ENCODE measurements at regions not wholly inside any gene's neighbourhood (a gene's known extent, or its start where the extent isn't known, plus 50 kb on each side); places are given as distances from the start of the nearest gene placed in this dataset.
A peak's percentile ranks its signal among the peaks of the same experiment; 100 is the strongest.

DNA sequence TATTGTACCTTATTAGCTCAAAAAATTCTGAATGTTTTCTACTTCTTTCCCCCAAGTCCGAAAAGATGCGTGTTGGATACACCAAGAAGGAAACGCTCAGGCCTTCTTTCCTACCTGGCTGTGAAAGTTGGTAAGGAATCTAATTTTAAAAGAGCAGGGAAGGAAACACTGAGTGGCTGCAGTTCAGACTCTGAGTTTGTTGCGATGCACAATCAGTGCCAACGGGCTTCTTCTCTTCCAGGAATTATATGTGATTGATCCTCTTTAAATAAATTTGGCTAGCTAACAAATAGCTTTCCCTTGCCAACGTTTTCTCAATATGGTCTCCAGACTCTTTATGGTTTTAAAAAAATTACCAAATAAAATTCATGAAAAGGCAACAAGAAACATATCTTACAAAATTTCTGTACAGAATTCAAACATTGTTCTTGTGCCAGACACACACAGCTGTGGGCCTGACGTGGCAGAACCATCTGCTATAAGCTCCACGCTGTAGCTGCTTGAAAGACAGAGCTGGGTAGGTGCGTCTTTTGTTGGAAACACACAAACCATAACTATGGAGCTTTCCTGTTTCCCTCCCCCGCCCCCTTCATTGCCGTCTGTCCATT, 493.1 kb downstream of the ZNF608 start:
- DNase-seq: no peak

- DNase-seq: no peak
Observed at GRCh38 chr5:124252747-124253146, 493.7 kb downstream of the ZNF608 start.

- DNase-seq: peak; percentile 82
Observed at GRCh38 chr5:124252191-124252638, 494.2 kb downstream of the ZNF608 start.

- DNase-seq: peak; percentile 12
Observed at GRCh38 chr5:124245276-124245675, 501.2 kb downstream of the ZNF608 start.

GRCh38 chr5:124240732-124241131, 505.7 kb downstream of the ZNF608 start:
- no peak for DNase-seq

GRCh38 chr5:124239572-124239971, 506.9 kb downstream of the ZNF608 start:
- peak; percentile 59 for DNase-seq

DNA sequence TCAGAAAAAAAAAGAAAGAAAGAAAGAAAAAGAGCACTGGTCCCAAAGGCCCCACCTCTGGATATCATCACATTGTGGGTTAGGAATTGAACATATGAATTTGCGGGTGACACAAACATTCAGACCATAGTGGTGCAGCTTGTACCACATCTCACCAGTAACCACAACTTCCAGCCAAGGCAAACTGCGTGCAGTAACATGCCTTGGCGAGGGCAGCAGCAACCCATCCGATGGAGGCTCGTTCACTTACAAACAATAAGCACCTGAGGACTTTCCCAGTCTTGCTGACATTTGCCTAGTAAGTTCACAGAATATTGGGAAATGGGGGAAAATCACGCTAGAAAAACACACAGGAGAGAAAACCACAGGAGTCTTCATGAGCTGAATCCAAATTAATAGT, 508.1 kb downstream of the ZNF608 start:
- DNase-seq: no peak

- DNase-seq: no peak
Observed at GRCh38 chr5:124237206-124237695, 509.2 kb downstream of the ZNF608 start.

DNA sequence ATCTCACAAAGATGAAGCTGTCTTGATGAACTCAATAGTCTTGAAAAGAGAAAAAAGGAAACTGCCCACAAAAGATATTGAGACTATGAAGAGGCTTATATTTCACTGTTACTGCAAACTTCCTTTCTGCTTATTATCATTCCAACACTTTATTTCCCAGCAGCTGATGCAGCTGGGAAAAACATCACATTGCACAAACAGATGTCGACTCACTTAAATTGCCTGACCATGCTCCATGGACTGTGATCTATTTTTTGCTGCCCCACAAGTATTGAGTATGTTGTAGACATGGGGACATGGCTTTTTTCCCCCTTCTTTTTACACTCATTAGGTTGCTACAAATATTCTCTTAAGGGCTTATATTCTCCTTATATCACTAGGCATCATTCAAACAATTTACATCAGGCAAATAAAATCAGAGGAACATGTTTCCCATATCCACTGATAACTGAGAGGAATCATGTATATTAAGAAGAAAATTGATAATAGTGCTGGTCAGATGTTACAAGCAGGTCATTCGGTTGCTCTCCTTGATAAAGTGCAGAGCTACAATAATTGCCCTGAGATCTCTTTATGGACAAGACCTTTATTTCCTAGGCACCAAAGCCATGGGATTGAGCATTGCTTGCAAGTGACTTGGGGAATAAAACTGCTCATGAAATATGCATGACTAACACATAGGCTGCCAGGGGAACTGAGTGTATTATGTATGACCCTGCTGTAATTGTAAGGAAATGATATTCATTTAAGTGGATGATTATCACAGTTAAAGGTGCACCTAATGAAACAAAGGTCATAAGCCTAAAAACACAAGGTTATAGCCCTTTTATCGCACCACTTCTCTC, 509.9 kb downstream of the ZNF608 start:
- DNase-seq: no peak

- no peak for DNase-seq
Observed at GRCh38 chr5:124235576-124235975, 510.9 kb downstream of the ZNF608 start.

DNA sequence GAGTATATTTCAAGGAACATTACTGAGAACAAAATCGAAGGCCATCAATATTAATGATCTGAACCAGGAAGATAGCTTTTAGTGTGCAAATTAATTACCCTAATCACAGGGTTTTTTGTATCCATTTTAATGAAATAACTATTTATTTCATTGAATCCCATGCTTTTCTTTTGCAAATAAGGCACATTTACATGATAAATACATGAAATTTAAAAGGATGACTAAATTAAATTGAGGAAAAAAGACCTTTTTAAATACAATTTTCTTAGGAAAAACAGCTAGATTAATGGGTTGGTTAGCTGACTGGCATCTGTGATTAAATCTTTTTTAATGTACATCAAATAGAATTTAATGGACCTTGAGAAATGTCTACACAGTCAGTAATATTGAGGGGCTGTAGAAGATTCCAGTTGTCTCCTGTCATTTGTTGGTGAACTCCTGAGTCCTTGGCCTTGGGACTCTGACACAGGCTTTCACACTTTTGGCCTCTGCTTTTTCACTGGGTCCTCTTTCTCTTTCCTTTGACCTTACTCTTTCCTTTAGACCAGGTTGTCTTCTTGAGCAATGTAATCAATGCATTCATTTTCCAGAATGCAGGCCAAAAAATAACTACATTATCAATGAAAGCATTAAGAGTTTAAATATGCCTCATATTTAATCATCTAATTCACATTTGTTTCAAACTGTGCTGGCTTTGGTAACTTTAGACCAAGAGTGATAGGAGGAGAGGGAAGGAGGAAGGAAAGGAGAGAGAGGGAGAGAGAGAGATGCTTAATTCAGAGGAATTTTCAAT, 511.5 kb downstream of the ZNF608 start:
- no peak for DNase-seq

- DNase-seq: no peak
Observed at GRCh38 chr5:124234022-124234769, 512.2 kb downstream of the ZNF608 start.

DNA sequence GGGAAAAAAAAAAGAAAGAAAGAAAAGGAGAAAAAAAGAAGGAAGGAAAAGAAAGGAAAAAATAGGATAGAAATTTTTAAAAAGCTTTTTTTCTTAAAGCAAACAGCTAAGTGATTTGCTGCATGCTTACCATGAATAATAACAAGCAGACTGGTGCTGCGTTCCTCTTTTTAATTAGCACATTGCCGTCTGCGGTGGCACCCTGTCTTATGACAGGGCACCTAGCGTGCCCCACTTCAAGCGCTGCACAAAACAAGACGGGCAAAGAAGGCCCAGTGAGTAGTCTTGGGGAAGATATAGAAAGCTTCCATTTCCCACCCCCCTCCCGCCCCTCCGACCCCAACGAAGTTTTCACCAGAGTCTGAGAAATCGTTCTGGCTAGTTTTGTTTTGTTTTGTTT, 513.9 kb downstream of the ZNF608 start:
- DNase-seq: no peak

DNA sequence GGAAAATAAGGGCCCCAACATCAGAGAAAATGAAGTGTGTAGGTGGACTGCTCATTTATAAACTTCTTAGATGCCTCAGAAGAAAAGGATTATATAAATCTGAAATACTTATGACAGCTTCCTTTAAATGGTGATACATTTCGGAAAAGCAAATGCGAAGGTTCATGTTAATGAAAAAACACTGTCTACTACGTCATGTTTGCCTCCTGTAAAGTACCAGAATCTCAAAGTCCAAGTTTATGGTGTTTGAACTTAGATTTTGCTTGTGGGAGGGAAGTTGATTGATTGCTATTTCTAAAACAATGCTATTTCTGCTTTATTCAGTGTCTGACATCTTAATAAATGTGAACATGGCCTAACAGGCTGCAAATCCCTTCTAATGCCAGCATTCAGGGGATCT, 514.6 kb downstream of the ZNF608 start:
- no peak for DNase-seq

- DNase-seq: no peak
Observed at GRCh38 chr5:124231230-124231629, 515.2 kb downstream of the ZNF608 start.

GRCh38 chr5:124230456-124230855, 516.0 kb downstream of the ZNF608 start:
- DNase-seq: no peak

GRCh38 chr5:124229352-124229751, 517.1 kb downstream of the ZNF608 start:
- no peak for DNase-seq

DNA sequence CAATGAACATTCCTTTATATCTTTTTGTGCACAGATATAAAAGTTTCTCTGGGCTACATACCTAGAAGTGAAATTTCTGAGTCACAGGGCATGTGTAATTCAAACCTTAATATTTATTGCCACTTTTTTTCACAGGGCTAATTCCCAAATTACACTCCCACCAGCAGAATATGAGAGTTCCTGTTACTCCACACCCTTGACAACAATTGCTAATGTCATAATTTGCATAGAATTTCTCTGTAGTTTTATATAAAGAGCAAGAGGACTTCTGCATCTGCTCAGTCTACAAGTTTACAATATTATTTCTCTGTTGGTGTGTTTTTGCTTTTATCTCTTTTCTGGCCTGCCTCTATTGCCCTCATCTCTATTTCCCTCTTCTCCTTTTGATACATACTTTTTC, 518.5 kb downstream of the ZNF608 start:
- DNase-seq: no peak

DNA sequence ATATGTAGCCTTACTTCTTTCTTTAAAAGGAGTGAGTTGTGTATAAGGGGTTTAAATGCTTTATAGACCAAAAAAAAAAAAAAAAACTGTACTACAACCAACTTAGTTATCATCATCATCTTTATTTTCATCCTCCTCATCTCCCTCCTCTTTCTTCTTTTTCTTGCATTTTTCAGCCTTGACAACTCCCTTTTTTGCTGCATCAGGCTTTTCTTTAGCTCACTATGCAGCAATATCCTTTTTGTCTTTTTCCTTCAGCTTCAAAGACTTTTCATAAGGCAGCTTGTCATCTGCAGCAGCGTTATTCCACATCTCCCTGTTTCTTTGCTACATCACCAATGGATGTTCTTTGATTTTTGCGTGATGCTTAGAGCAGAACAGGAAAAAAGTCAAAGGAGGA, 526.0 kb downstream of the ZNF608 start:
- no peak for DNase-seq

DNA sequence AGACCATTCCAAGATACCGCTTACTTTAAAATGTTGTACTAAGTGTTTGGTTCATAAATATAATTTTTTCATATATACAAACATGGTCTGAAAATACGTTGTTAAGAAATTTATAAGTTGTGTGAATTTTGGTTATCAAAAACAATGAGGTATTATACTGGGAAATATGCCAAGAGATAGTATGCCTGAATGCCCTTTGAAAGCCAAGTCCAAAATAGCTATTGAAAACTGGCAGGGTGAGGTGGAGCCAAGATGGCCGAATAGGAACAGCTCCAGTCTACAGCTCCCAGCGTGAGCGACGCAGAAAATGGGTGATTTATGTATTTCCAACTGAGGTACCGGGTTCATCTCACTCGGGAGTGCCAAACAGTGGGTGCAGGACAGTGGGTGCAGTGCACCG, 533.5 kb downstream of the ZNF608 start:
- DNase-seq: peak; percentile 9

DNA sequence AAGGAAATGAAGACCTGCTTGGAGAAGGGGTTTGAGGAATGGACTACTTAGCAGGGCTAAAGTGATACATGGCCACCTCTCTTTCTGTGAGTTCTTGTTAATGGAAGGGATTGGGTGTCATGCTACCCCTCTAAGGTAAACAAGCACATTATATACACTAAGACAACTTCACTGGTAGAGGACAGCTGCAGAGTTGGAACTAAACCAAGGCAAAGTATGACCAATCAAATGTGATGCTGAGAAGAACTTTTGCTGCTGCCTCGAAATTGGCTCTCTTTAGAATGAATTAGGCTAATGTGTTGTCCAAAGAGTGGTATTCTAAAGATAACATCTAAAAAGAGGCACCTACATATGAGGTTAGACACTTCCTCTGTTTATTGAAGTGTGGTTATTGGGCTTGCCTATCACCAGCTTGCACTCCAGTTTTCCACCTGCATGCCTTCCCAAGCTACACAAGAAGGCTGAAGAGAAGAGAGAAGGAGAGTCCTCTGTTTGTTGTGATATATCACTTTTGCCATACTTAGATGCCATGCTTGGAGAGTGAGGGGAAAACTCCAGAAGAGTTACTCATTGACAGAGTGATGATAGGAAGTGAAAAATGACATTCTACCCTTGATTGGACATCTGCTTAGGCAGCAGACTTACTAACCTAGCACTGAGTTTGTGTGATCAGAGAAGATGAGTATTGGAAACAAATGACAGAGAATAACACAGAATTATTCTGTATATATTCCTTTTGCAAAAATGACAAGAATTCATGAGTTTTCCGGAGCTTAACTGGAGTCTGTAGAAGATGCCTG, 536.1 kb downstream of the ZNF608 start:
- peak; percentile 29 for DNase-seq

DNA sequence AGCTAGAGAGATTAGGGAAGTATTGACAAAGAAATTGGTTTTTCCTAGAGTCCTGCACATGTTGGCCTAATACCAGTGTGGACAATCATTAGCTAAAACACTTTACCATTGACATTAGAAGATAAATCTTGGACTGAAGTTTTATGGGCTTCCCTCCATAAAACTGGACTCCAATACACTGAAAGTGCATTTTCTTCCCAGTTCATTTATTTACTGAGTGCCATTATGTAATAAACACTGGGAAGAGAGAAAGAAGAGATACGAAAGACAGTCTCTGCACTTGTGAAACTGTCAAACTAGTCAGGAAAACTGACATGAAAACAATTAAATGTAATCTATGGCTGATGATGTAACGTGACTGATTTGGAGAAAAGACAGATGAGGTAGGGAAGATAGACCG, 539.3 kb downstream of the ZNF608 start:
- DNase-seq: no peak
